ENCODE measurements at regions not wholly inside any gene's neighbourhood (a gene's known extent, or its start where the extent isn't known, plus 50 kb on each side); places are given as distances from the start of the nearest gene placed in this dataset.

GRCh38 chr6:157746897-157747296 is 76.1 kb upstream of the SNX9 start:
- TF ChIP-seq CTCF (IDR thresholded peaks at IDR 0.05) (no peak), POLR2A (IDR thresholded peaks at IDR 0.05) (no peak), EP300 (IDR thresholded peaks at IDR 0.05) (no peak)
